Endothelial cell of umbilical vein (primary cell): ENCODE measurements at regions not wholly inside any gene's neighbourhood (a gene's known extent, or its start where the extent isn't known, plus 50 kb on each side); places are given as distances from the start of the nearest gene placed in this dataset.

ENCODE experiments used
- BruUV-seq: library from RNA; stranded (reverse); fragments of 400-500 nt; replicated peaks from 2 replicates; lab custom pipeline; 2021; lab: Mats Ljungman, UMichigan
- CTCF ChIA-PET: fragments of 300-600, 350-600 bp; sonication (Branson Sonifier 250); formaldehyde crosslinking; loops from one replicate; lab custom pipeline; 2021; ENCODE audit warnings: antibody characterized with exemption, inconsistent platforms; lab: Charles Lee
- POLR2A ChIA-PET: fragments of 300-600, 350-600 bp; sonication (Branson Sonifier 250); formaldehyde crosslinking; loops from one replicate; lab custom pipeline; 2021; ENCODE audit warnings: antibody characterized with exemption, inconsistent platforms; lab: Charles Lee
- DNase-seq: peaks from one replicate; pipeline ENCODE4 v3.0.0-alpha.2; 2011; ENCODE audit warnings: low read depth, low spot score
- FAIRE-seq: peaks from 2 replicates; lab custom pipeline; 2011; peaks lifted over from hg19 to GRCh38; lab: Jason Lieb, UNC
- H2AFZ ChIP-seq: 2 replicates; pipeline ENCODE4 v1.6.0; 2012; ENCODE audit warnings: low read depth, low read length, control low read depth, inconsistent platforms
- H3K27ac ChIP-seq: 2 replicates; pipeline ENCODE4 v1.5.1; 2011; ENCODE audit warnings: low read depth, mild to moderate bottlenecking, control low read depth, low read length, moderate library complexity; ENCODE audit not compliant: insufficient read depth
- H3K27me3 ChIP-seq, 2 experiments: 2 replicates each; pipeline versions ENCODE4 v1.6.0 to v1.6.1; 2011; ENCODE audit warnings: low read length in 2 of 2, mixed read lengths in 1 of 2; ENCODE audit not compliant: control insufficient read depth in 2 of 2, insufficient read depth in 2 of 2
- H3K36me3 ChIP-seq, 2 experiments: 2 replicates in 1 of 2; 3 replicates in 1 of 2; pipeline ENCODE4 v1.5.1; 2011; ENCODE audit warnings: low read length in 2 of 2, mild to moderate bottlenecking in 1 of 2, moderate library complexity in 1 of 2; ENCODE audit not compliant: control insufficient read depth in 2 of 2, insufficient read depth in 2 of 2; ENCODE audit errors: extremely low read depth in 1 of 2
- H3K4me1 ChIP-seq: 3 replicates; pipeline ENCODE4 v1.5.1; 2011; ENCODE audit warnings: mild to moderate bottlenecking, low read length; ENCODE audit not compliant: control insufficient read depth, insufficient read depth; ENCODE audit errors: extremely low read depth
- H3K4me2 ChIP-seq: 2 replicates; pipeline ENCODE4 v1.6.1; 2011; ENCODE audit warnings: low read length, control low read depth, mixed read lengths; ENCODE audit not compliant: insufficient read depth
- H3K4me3 ChIP-seq, 3 experiments: fragments of 200-600 bp in 1 of 3; sonication (generic), shearing (Covaris generic) in 1 of 3; replicated peaks in 1 of 3; 2 replicates each; pipeline ENCODE4 v1.5.1; 2011 to 2016; ENCODE audit warnings: control low read depth in 3 of 3, low read length in 3 of 3, mild to moderate bottlenecking in 2 of 3, inconsistent platforms in 1 of 3, low read depth in 1 of 3, moderate library complexity in 1 of 3; ENCODE audit not compliant: insufficient read depth in 1 of 3
- H3K79me2 ChIP-seq: 2 replicates; pipeline ENCODE4 v1.6.0; 2012; ENCODE audit warnings: low read length, inconsistent platforms; ENCODE audit not compliant: control insufficient read depth, insufficient read depth
- H3K9ac ChIP-seq: replicated peaks from 2 replicates; pipeline ENCODE3; 2011; ENCODE audit warnings: low read length, control low read depth; ENCODE audit not compliant: insufficient read depth; ENCODE audit errors: extremely low read depth
- H3K9me1 ChIP-seq: replicated peaks from 3 replicates; pipeline ENCODE4 v1.6.0; 2011; ENCODE audit warnings: mild to moderate bottlenecking, low read length; ENCODE audit not compliant: control insufficient read depth, insufficient read depth; ENCODE audit errors: extremely low read depth
- H3K9me3 ChIP-seq: replicated peaks from 2 replicates; pipeline ENCODE4 v1.5.1; 2012; ENCODE audit warnings: low read length, inconsistent platforms; ENCODE audit not compliant: control insufficient read depth, insufficient read depth
- H4K20me1 ChIP-seq: replicated peaks from 2 replicates; pipeline ENCODE3; 2011; ENCODE audit warnings: mild to moderate bottlenecking, low read length; ENCODE audit not compliant: control insufficient read depth, insufficient read depth; ENCODE audit errors: extremely low read depth
- EZH2 ChIP-seq: IDR thresholded peaks from 2 replicates; pipeline ENCODE4 v1.6.1; 2012; ENCODE audit warnings: borderline replicate concordance, low read depth, mild to moderate bottlenecking, moderate library complexity, low read length, inconsistent platforms; ENCODE audit not compliant: severe bottlenecking
- FOS ChIP-seq: IDR thresholded peaks from 2 replicates; pipeline ENCODE4 v1.6.1; 2011; ENCODE audit warnings: mild to moderate bottlenecking, low read length, moderate library complexity, borderline replicate concordance; ENCODE audit not compliant: insufficient read depth
- GATA2 ChIP-seq: IDR thresholded peaks from 2 replicates; pipeline ENCODE4 v1.7.0; 2011; ENCODE audit warnings: low read depth, mild to moderate bottlenecking, moderate library complexity, mixed read lengths, low read length; ENCODE audit not compliant: insufficient read length, insufficient read depth
- JUN ChIP-seq: IDR thresholded peaks from 2 replicates; pipeline ENCODE4 v1.6.1; 2011; ENCODE audit warnings: borderline replicate concordance, low read depth; ENCODE audit not compliant: insufficient read length, insufficient read depth
- MAX ChIP-seq: IDR thresholded peaks from 2 replicates; pipeline ENCODE4 v1.6.1; 2011; ENCODE audit not compliant: insufficient read depth, insufficient read length
- MYC ChIP-seq: IDR thresholded peaks from one replicate; pipeline ENCODE4 v1.6.1; 2011; ENCODE audit warnings: mild to moderate bottlenecking, low read depth, low read length
- POLR2A ChIP-seq: IDR thresholded peaks from 2 replicates; pipeline ENCODE4 v1.6.1; 2012; ENCODE audit warnings: low read depth, mild to moderate bottlenecking, control low read depth, low read length
- POLR2AphosphoS5 ChIP-seq: IDR thresholded peaks from 2 replicates; pipeline ENCODE4 v1.6.1; 2012; ENCODE audit warnings: low read depth, mild to moderate bottlenecking, control low read depth, low read length, moderate library complexity; ENCODE audit not compliant: insufficient read depth
- dilution Hi-C: fragments of 300-500 bp; cut with MboI; formaldehyde crosslinking; loops from one replicate; pipeline ENCODE4 v1.15.0; 2019; ENCODE audit warnings: low sequenced_read_pairs; ENCODE audit not compliant: extremely low pct_ligation_motif_present
- intact Hi-C: fragments of 100-400 bp; cut with micrococcal nuclease; formaldehyde crosslinking; loops from one replicate; pipeline ENCODE4 v1.10.0; 2022
- TF ChIP-seq, protein P1 (sequence below), 2 donors: IDR thresholded peaks; 1 replicate in 1 of 2; 2 replicates in 1 of 2; pipeline ENCODE4 v1.5.1; 2011; ENCODE audit warnings: low read length in 2 of 2, mild to moderate bottlenecking in 2 of 2, moderate library complexity in 2 of 2, control low read depth in 1 of 2, inconsistent platforms in 1 of 2, low read depth in 1 of 2; ENCODE audit not compliant: insufficient read depth in 1 of 2; ENCODE audit errors: extremely low read depth in 1 of 2

DNA sequence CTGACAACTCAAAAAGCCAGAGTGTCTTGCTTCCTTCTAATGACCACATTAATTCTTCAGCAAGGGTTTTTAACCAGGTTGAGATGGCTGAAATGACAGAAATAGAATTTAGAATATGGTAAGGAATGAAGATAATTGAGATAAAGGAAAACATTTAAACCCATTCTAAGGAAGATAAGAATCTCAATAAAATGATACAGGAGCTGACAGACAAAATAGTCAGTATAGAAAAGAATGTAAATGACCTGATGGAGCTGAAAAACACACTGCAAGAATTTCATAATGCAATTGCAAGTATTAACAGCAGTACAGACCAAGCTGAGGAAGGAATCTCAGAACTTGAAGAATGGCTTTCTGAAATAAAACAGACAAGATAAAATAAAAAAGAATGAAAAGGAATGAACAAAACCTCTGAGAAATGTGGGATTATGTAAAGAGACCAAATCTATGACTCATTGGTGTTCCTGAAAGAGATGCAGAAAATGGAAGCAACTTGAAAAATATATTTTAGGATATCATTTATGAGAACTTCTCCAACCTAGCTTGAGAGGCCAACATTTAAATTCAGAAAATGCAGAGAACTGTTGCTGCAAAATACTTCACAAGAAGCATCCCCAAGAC is 87.1 kb downstream of the SAMD9 start:
- no TSS peak for BruUV-seq
- no peak overlapping the region for H3K4me3 ChIP-seq
- TF ChIP-seq JUN (no peak), MAX (no peak), GATA2 (no peak), EZH2 (no peak), FOS (no peak)
- intact Hi-C loops (no loop called here), dilution Hi-C loops (no loop called here)
- CTCF ChIA-PET, result interaction anchor here (0.5 to 1.4 kb wide), 2 partner anchors 18 to 688 kb away, joined by 3 read pairs; no protein-coding TSS in a partner anchor
- H3K79me2 ChIP-seq, result no peaks in the 10 kb centered on the region
- FAIRE-seq (no peak), DNase-seq (no peak)
- no peak overlapping the region for H3K27ac ChIP-seq
- H3K36me3 ChIP-seq, result no peaks in the 10 kb centered on the region
- H3K9me3 ChIP-seq, result no peaks in the 10 kb centered on the region
- no peaks in the 10 kb centered on the region for H4K20me1 ChIP-seq
- H3K9ac ChIP-seq, result no peak overlapping the region
- H3K4me1 ChIP-seq, result no peaks in the 10 kb centered on the region
- H2AFZ ChIP-seq, result no peak overlapping the region
- no peaks in the 10 kb centered on the region for H3K9me1 ChIP-seq
- POLR2A ChIA-PET, result no interaction called here
- H3K4me2 ChIP-seq, result no peak overlapping the region
- no peaks in the 10 kb centered on the region for H3K27me3 ChIP-seq

- no peaks in the 10 kb centered on the region for H3K4me1 ChIP-seq
- no peak overlapping the region for H3K4me3 ChIP-seq
- TF ChIP-seq POLR2AphosphoS5, result no peak
- no peak for TF ChIP-seq MYC
- TF ChIP-seq POLR2A, result no peak
- TF ChIP-seq GATA2, result no peak
- no peak for TF ChIP-seq MAX
- no peak for TF ChIP-seq JUN
- TF ChIP-seq, protein P1, sequence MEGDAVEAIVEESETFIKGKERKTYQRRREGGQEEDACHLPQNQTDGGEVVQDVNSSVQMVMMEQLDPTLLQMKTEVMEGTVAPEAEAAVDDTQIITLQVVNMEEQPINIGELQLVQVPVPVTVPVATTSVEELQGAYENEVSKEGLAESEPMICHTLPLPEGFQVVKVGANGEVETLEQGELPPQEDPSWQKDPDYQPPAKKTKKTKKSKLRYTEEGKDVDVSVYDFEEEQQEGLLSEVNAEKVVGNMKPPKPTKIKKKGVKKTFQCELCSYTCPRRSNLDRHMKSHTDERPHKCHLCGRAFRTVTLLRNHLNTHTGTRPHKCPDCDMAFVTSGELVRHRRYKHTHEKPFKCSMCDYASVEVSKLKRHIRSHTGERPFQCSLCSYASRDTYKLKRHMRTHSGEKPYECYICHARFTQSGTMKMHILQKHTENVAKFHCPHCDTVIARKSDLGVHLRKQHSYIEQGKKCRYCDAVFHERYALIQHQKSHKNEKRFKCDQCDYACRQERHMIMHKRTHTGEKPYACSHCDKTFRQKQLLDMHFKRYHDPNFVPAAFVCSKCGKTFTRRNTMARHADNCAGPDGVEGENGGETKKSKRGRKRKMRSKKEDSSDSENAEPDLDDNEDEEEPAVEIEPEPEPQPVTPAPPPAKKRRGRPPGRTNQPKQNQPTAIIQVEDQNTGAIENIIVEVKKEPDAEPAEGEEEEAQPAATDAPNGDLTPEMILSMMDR (IDR thresholded peaks at IDR 0.05; ENCODE audit: extremely low read depth in 1 of 2, insufficient read depth in 1 of 2, low read depth in 1 of 2, low read length in 2 of 2), result no peak
- TF ChIP-seq EZH2, result no peak
- TF ChIP-seq FOS, result no peak
- no peak overlapping the region for H3K9ac ChIP-seq
- DNase-seq (no peak), FAIRE-seq (no peak)
- dilution Hi-C loops (no loop called here), intact Hi-C loops (no loop called here)
- ChIA-PET CTCF (interaction anchor here (0.6 kb wide), 1 partner anchor 17 kb away, joined by 4 read pairs; no protein-coding TSS in a partner anchor), POLR2A (no interaction called here)
- H3K27ac ChIP-seq, result no peak overlapping the region
- no TSS peak for BruUV-seq
- H3K9me3 ChIP-seq, result no peaks in the 10 kb centered on the region
- H3K27me3 ChIP-seq, result no peaks in the 10 kb centered on the region
- H4K20me1 ChIP-seq, result no peaks in the 10 kb centered on the region
- no peak overlapping the region for H3K4me2 ChIP-seq
- H2AFZ ChIP-seq, result no peak overlapping the region
- H3K79me2 ChIP-seq, result no peaks in the 10 kb centered on the region
- no peaks in the 10 kb centered on the region for H3K9me1 ChIP-seq
- no peaks in the 10 kb centered on the region for H3K36me3 ChIP-seq
Measured at GRCh38 chr7:93029056-93029455, 88.7 kb downstream of the SAMD9 start.
